ENCODE measurements at regions not wholly inside any gene's neighbourhood (a gene's known extent, or its start where the extent isn't known, plus 50 kb on each side); places are given as distances from the start of the nearest gene placed in this dataset.

DNA sequence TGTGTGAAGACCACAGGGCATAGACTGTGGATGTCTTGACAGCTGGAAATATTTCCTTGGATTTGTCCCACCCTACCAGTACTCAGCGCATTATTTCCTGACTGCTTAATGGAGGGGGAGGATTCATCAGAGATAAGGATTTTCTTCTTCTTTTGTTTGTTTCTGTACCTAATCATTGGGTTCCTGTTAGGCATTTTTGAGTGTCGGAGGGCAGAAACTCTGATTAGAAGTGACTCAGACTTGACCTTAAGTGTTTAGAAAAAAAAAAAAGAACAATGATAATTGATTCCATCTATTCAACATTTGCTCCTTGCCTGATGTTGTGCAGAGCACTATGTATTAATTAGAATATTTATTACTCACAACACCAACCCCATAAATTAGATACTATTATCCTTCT, 78.5 kb upstream of the SYNPR start:
- peaks cover 7% of the 10 kb centered on the region for H3K4me1 ChIP-seq
- no peak for DNase-seq (ENCODE audit: low spot score)
- H4K20me1 ChIP-seq (ENCODE audit: low read depth) = no peaks in the 10 kb centered on the region

DNA sequence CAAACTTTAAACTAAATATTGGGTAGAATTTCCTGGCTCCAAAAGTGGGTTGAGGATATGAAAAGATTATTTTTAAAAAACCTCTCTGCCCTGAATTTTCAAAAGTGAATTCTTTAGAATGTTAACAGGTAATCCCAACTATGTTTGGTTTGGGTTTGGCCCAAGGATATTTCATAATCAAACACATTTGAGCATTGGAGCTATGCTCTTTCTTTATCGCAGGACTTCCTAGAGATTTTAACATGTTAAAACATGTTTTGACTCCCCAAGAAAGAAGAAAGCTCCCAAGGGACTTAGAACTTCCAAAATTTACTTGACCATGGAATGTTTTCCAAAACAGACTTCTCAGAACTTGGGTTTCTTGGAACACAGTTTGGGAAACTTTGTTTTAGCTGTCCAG, 75.6 kb upstream of the SYNPR start:
- no peaks in the 10 kb centered on the region for H3K79me2 ChIP-seq (ENCODE audit: low read depth)
- TF ChIP-seq, protein P1, sequence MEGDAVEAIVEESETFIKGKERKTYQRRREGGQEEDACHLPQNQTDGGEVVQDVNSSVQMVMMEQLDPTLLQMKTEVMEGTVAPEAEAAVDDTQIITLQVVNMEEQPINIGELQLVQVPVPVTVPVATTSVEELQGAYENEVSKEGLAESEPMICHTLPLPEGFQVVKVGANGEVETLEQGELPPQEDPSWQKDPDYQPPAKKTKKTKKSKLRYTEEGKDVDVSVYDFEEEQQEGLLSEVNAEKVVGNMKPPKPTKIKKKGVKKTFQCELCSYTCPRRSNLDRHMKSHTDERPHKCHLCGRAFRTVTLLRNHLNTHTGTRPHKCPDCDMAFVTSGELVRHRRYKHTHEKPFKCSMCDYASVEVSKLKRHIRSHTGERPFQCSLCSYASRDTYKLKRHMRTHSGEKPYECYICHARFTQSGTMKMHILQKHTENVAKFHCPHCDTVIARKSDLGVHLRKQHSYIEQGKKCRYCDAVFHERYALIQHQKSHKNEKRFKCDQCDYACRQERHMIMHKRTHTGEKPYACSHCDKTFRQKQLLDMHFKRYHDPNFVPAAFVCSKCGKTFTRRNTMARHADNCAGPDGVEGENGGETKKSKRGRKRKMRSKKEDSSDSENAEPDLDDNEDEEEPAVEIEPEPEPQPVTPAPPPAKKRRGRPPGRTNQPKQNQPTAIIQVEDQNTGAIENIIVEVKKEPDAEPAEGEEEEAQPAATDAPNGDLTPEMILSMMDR (IDR thresholded peaks at IDR 0.05) = no peak
- TF ChIP-seq EZH2 (IDR thresholded peaks at IDR 0.05) = no peak
- no peak for TF ChIP-seq EZH2phosphoT487 (IDR thresholded peaks at IDR 0.05)
- H3K36me3 ChIP-seq = no peaks in the 10 kb centered on the region
- Mint-ChIP-seq H3K4me3 (no peak overlapping the region), H3K27ac (no peak overlapping the region), H3K36me3 (no peaks in the 10 kb centered on the region), H3K4me1 (peaks cover 3% of the 10 kb centered on the region), H3K27me3 (ENCODE audit: insufficient read depth, low read depth) (peaks cover 7% of the 10 kb centered on the region), H3K9me3 (no peaks in the 10 kb centered on the region)
- H3K4me3 ChIP-seq = no peak overlapping the region
- H3F3A ChIP-seq (ENCODE audit: low read depth) = no peaks in the 10 kb centered on the region
- peaks cover 7% of the 10 kb centered on the region for H3K4me1 ChIP-seq
- no peaks in the 10 kb centered on the region for H4K20me1 ChIP-seq (ENCODE audit: low read depth)
- H3K27me3 ChIP-seq = no peaks in the 10 kb centered on the region
- H3K9me3 ChIP-seq (ENCODE audit: low read depth) = no peaks in the 10 kb centered on the region
- H3K4me2 ChIP-seq = no peak overlapping the region
- no peak for DNase-seq (ENCODE audit: low spot score)
- H3K27ac ChIP-seq = no peak overlapping the region
- H2AFZ ChIP-seq (replicated peaks) = no peak overlapping the region
- H3K9ac ChIP-seq = no peak overlapping the region

More for the DNA sequence above, 78.5 kb upstream of the SYNPR start:
- no peak overlapping the region for H3K27ac Mint-ChIP-seq
- Histone ChIP-seq H3K27ac (no peak overlapping the region), H3F3A (ENCODE audit: low read depth) (no peaks in the 10 kb centered on the region), H3K79me2 (ENCODE audit: low read depth) (no peaks in the 10 kb centered on the region), H3K9ac (no peak overlapping the region), H3K9me3 (ENCODE audit: low read depth) (no peaks in the 10 kb centered on the region), H3K4me3 (no peak overlapping the region), H3K36me3 (no peaks in the 10 kb centered on the region), H3K4me2 (no peak overlapping the region), H3K27me3 (no peaks in the 10 kb centered on the region), H2AFZ (replicated peaks) (no peak overlapping the region)
- H3K9me3 Mint-ChIP-seq = no peaks in the 10 kb centered on the region
- peaks cover 3% of the 10 kb centered on the region for H3K4me1 Mint-ChIP-seq
- no peak for TF ChIP-seq EZH2phosphoT487 (IDR thresholded peaks at IDR 0.05)
- TF ChIP-seq EZH2 (IDR thresholded peaks at IDR 0.05) = no peak
- TF ChIP-seq, protein P1 (IDR thresholded peaks at IDR 0.05) = no peak
- H3K4me3 Mint-ChIP-seq = no peak overlapping the region
- H3K36me3 Mint-ChIP-seq = no peaks in the 10 kb centered on the region
- H3K27me3 Mint-ChIP-seq (ENCODE audit: insufficient read depth, low read depth) = peaks cover 8% of the 10 kb centered on the region

DNA sequence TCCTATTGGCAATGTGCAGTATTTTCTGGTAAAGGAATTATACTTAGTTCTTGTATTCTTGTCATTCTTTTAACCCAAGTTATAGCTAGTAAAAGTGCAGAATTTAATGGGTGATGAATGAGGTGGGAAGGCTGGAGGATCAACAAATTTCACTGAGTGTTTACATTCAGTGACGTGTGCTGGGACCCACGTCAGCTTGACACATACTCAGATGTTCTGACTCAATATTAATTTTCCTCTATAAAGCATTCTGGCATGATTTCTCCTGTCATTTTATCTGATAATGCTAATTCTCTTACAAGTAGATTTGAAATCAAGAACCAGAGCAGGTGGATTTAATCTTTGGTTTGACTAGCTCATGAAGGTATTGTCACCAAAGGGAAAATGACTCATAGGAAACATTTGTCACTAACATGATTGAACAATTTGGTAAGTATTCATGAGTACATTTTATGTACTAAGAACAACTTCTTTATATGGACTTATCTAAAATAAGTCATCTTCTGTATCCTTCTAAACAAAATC, 71.0 kb upstream of the SYNPR start:
- TF ChIP-seq EZH2 (IDR thresholded peaks at IDR 0.05) (no peak), EZH2phosphoT487 (IDR thresholded peaks at IDR 0.05) (no peak)
- TF ChIP-seq, protein P1 (IDR thresholded peaks at IDR 0.05) = no peak
- peaks cover 9% of the 10 kb centered on the region for H3F3A ChIP-seq (ENCODE audit: low read depth)
- Mint-ChIP-seq H3K4me3 (no peak overlapping the region), H3K9me3 (no peaks in the 10 kb centered on the region), H3K36me3 (no peaks in the 10 kb centered on the region), H3K27ac (no peak overlapping the region), H3K27me3 (ENCODE audit: insufficient read depth, low read depth) (peaks cover 2% of the 10 kb centered on the region), H3K4me1 (peaks cover 5% of the 10 kb centered on the region)
- no peak overlapping the region for H3K4me3 ChIP-seq
- H3K36me3 ChIP-seq = no peaks in the 10 kb centered on the region
- no peak overlapping the region for H3K4me2 ChIP-seq
- peaks cover 23% of the 10 kb centered on the region for H3K4me1 ChIP-seq
- H3K9me3 ChIP-seq (ENCODE audit: low read depth) = no peaks in the 10 kb centered on the region
- H3K9ac ChIP-seq = no peak overlapping the region
- DNase-seq (ENCODE audit: low spot score) = no peak
- no peaks in the 10 kb centered on the region for H4K20me1 ChIP-seq (ENCODE audit: low read depth)
- no peaks in the 10 kb centered on the region for H3K79me2 ChIP-seq (ENCODE audit: low read depth)
- H2AFZ ChIP-seq (replicated peaks) = no peak overlapping the region
- H3K27me3 ChIP-seq = no peaks in the 10 kb centered on the region
- H3K27ac ChIP-seq = no peak overlapping the region

All from neural progenitor cell (in vitro differentiated cells).